Femur (tissue), 1 donor: ENCODE measurements at regions not wholly inside any gene's neighbourhood (a gene's known extent, or its start where the extent isn't known, plus 50 kb on each side); places are given as distances from the start of the nearest gene placed in this dataset.
"Not testable (repeated sequence)": the region's sequence is repeated elsewhere in the genome, so short reads cannot be mapped to it uniquely, and the experiment has no call there.

Source experiments
- DNase-seq: peaks from one replicate; pipeline ENCODE4 v3.0.0-alpha.2; 2017

GRCh38 chr15:98331676-98332075 lies 316.7 kb upstream of the IGF1R start:
- DNase-seq, result no peak

GRCh38 chr15:98333251-98333650 lies 315.1 kb upstream of the IGF1R start:
- no peak for DNase-seq

GRCh38 chr15:98342911-98343310 lies 305.4 kb upstream of the IGF1R start:
- DNase-seq, result no peak

- DNase-seq, result no peak
Measured at GRCh38 chr15:98344591-98344990, 303.7 kb upstream of the IGF1R start.

GRCh38 chr15:98347001-98347400 lies 301.3 kb upstream of the IGF1R start:
- DNase-seq, result peak; percentile 30

- DNase-seq, result no peak
Measured at GRCh38 chr15:98347866-98348265, 300.5 kb upstream of the IGF1R start.

GRCh38 chr15:98350276-98350675 lies 298.1 kb upstream of the IGF1R start:
- peak; percentile 21 for DNase-seq

GRCh38 chr15:98358274-98358673 lies 290.1 kb upstream of the IGF1R start:
- DNase-seq, result not testable (repeated sequence)

- DNase-seq, result no peak
Measured at GRCh38 chr15:98358971-98359370, 289.4 kb upstream of the IGF1R start.

GRCh38 chr15:98363416-98363815 lies 284.9 kb upstream of the IGF1R start:
- no peak for DNase-seq

GRCh38 chr15:98363955-98364354 lies 284.4 kb upstream of the IGF1R start:
- DNase-seq, result no peak

- DNase-seq, result no peak
Measured at GRCh38 chr15:98369081-98369716, 279.1 kb upstream of the IGF1R start.

GRCh38 chr15:98375513-98376340 lies 272.6 kb upstream of the IGF1R start:
- peak; percentile 40 for DNase-seq

- DNase-seq, result no peak
Measured at GRCh38 chr15:98380721-98381120, 267.6 kb upstream of the IGF1R start.

- DNase-seq, result no peak
Measured at GRCh38 chr15:98381446-98381845, 266.9 kb upstream of the IGF1R start.

GRCh38 chr15:98382139-98382538 lies 266.2 kb upstream of the IGF1R start:
- DNase-seq, result no peak

- DNase-seq, result no peak
Measured at GRCh38 chr15:98383571-98383970, 264.8 kb upstream of the IGF1R start.

GRCh38 chr15:98384328-98385029 lies 263.9 kb upstream of the IGF1R start:
- DNase-seq, result no peak

GRCh38 chr15:98385752-98386381 lies 262.5 kb upstream of the IGF1R start:
- no peak for DNase-seq

GRCh38 chr15:98386561-98386960 lies 261.8 kb upstream of the IGF1R start:
- DNase-seq, result no peak

- no peak for DNase-seq
Measured at GRCh38 chr15:98387866-98388265, 260.5 kb upstream of the IGF1R start.

- no peak for DNase-seq
Measured at GRCh38 chr15:98390946-98391530, 257.3 kb upstream of the IGF1R start.

GRCh38 chr15:98391568-98391967 lies 256.8 kb upstream of the IGF1R start:
- DNase-seq, result no peak
